HG02642 (cell line): ENCODE measurements at regions not wholly inside any gene's neighbourhood (a gene's known extent, or its start where the extent isn't known, plus 50 kb on each side); places are given as distances from the start of the nearest gene placed in this dataset.

Experiments
- ATAC-seq: cut with Tn5 transposase; IDR thresholded peaks from one replicate; pipeline ENCODE4 v1.9.1; 2021; ENCODE audit warnings: mild to moderate bottlenecking; ENCODE audit not compliant: unreplicated experiment, poor library complexity

DNA sequence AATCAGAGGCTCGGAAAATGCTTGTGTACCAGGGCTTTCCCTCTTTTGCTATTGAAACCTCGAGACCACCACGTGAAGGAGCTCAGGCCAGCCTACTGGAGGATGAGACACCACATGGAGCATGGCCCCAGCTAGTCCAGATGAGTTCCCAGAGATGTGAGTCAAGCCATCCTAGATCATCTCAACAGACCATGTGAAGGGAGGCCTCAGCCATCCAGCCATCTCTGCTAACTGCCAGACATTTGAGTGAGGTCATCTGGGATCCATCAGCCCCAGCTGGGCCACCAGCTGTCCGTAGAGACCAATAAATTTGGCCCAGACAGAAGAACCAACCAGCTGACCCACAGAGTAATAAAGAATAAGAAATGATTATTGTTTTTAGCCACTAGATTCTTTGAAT is 62.8 kb upstream of the PROK2 start:
- ATAC-seq: no peak

DNA sequence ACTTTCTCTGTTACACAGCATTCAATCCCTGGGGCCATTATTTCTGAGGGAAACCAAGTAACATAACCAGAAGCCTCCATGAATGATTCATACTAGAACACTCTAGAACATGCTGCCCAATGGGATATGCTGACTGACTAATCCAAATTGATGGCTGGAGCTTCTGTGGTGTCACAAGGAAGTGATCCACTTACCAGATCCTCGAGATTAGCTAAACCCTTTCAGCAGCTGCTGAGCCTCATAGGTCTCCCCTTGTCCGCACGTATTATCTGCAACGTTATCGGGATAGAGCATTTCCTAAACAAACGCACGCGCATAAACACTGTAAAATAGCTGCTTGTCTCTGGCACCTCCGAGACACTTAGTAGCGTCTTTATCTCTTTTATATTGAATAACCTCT is 61.2 kb upstream of the PROK2 start:
- ATAC-seq: no peak

DNA sequence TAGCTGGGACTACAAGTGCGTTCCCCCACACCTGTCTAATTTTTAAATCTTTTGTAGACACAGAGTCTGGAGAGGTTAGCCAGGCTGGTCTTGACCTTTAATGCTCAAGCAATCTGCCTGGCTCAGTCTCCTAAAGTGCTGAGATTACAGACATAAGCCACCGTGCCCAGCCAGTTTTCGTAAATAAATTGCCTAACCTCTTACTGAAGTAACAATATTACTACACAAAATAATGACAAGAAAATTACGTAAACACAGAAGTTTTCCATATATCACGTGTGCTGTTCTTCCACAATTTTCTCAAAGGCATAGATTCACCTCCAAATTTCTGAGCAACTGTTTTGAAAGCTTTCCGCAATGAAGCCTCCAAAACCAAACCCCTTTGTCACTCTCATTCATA is 58.1 kb upstream of the PROK2 start:
- ATAC-seq: no peak

DNA sequence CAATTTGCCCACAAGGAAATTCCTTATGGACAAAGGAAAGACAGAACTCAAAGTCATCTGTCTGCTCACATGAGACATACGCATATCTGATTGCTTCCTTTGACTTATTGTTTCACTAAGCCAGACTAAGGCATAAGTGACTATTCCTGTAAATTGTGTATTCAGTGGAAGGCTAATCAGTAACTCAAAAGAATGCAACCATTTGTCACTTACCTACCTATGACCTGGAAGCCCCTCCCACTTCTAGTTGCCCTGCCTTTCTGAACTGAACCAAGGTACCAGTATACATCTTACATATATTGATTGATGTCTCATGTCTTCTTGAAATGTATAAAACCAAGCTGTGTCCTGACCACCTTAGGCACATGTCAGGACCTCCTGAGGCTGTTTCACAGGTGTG is 53.5 kb upstream of the PROK2 start:
- ATAC-seq: no peak
